DMS 273 treated with DMSO at 0.1 percent for 48 hours (cell line): ENCODE measurements at regions not wholly inside any gene's neighbourhood (a gene's known extent, or its start where the extent isn't known, plus 50 kb on each side); places are given as distances from the start of the nearest gene placed in this dataset.

Experiments
- DNase-seq: peaks from one replicate; lab custom pipeline; 2025; lab: John Stamatoyannopoulos, UW

- no peak for DNase-seq
Observed at GRCh38 chr2:9681427-9681817, 50.6 kb upstream of the YWHAQ start.

DNA sequence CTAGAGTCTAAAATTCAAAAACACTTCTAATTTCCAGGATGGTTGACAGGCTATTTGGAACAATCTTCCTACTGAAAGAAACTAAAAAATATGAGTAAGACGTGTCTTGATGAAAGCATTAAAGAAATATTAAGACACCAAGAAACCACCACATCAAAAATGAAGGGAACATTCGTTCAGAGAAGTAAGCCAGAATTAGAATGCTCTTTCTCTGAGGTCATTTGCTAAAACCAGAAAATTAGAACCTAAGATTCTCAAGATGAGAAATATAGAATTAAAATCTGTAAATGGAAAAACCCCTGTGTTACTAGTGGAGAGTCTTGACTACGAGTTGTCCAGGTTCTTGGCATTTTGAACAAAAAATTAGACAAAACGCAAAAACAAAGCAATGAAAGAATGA lies 54.8 kb upstream of the YWHAQ start:
- no peak for DNase-seq

GRCh38 chr2:9686061-9686460 lies 55.3 kb upstream of the YWHAQ start:
- DNase-seq, result no peak

DNA sequence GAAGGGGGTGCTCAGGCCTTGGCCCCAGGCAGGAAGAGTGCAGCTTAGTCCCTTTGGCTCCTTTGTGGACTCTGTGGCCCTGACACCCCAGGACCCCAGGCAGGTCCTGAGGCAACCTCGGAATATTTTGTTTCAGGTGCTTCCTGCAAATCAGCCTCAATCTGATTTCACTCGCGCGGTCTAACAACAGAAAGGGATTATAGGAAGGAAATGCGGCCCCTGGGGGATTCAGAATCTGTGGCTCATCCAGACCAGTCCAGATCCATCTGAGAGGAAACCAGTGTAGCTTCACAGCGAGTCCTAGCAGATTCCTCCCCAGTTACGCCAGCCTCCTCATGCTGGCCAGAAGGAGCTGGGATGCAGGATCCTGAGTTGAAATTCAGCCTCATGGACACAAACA lies 59.5 kb upstream of the YWHAQ start:
- no peak for DNase-seq

DNA sequence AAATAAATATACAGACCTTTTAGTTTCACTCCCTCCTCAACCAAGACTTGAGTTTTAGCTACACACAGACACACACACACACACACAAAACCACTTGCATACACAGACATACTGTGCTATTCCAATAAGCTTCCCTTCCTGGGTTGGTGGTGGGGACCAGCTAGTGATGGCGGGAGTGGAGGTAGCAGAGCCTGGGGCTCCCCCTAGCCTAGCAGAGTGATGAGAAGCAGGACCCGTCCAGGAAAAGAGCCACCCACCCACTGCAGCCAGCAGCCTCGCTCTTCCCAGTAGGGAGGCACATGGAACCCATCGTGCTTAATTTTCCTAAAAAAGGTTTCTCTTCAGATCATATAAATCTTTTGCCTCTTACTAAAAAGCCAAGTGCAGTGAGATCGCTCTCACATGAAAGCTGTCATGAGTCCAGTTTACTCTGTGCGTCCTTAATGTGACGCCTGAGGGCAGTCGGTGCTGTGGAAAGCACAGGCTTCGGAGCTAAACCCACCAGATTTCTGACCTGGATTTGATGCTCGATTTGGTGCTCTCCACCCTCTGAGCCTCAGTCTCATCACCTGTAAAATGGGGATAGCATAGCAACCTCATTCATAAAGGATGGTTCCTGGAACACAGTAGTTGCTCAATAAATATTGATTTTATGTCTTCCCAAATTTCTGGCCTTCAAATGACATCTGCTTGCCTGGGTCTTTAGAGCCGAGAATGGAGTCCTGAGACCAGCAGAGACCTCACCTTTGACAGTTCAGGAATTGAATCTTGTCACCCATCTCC lies 60.1 kb upstream of the YWHAQ start:
- DNase-seq, result no peak

DNA sequence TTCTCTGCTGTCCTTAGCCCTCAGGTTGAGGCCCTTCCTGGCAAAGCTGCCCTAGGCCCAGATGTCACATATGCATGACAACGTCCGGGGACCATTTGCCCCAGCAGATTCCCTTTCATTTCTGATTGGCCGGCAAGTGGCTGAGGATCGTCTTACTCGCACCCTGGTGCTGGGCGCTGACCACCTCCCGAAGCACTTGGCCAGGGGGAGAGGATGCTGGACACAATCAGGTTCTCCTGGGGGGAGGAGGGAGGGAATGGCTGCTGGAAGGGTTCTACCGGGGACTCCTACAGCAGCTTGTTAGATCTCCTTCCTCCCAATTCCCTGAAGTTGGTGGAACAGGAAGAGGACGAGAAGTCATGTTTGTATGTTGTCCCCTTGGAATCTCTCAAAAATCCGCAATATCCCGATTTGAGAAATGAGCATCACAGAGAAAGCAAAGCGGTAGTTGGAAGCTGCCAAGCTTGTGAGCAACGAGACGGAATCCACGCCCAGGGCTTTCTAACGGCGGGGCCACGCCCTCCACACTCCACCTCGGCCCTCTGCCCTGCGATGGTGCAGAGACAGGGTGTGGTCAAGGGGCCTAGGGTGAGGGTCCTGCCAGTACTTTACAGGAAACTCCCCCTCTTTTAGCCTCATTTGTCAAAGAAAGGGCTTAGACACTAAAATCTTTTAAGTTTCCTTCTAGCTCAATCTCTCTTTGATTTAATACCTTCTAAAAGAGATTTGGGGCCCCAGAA lies 61.8 kb upstream of the YWHAQ start:
- DNase-seq, result no peak

GRCh38 chr2:9693196-9693491 lies 62.3 kb upstream of the YWHAQ start:
- DNase-seq, result no peak

DNA sequence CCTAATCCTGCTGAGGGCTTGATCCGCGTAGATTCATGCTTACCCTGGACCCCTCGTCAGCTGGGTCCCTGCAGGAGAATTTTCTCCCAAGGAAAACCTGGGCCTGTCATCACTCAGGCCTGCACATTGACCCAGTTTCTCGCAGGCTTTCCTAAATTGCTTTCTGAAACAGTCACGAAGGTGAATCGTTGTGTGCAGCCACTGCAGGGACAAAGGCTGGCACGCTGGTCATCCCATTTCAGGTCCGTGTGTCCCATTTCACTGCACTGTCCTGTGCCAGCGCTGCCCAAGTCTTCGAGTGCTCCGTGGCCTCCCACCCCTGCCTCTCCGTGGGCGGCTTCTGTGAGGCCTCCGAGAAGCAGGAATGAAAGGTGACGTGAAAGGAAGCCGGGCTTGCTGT lies 62.8 kb upstream of the YWHAQ start:
- no peak for DNase-seq

DNA sequence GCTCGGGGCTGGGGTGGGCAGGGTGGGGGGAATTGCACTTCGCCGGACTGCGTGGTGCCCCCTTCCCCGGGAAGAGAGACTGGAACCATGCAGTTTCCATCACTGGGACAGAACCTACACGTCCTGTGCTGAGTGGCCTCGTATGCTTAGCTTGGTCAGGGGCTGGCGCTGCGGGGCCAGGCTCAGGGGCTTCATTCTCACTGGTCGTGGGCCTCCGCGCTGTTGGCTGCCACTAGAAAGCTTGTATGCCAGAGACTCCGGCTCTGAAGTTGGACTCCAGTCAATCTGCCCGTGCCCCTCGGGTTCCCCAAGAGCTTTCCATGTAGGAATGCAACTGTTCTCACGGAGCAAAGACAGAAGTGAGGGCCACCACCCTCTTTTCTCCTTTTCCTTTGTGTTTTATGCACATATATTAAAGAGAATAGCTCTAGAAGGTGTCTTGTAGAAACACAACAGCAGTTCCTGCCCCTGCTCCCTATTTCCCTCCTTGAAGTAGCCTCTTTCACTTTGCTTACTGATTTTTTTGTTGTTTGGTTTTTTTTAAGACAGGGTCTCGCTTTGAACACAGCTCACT lies 64.0 kb upstream of the YWHAQ start:
- DNase-seq, result no peak

- DNase-seq, result no peak
Observed at GRCh38 chr2:9695941-9696340, 65.1 kb upstream of the YWHAQ start.

GRCh38 chr2:9696731-9697130 lies 65.9 kb upstream of the YWHAQ start:
- DNase-seq, result no peak

GRCh38 chr2:9697909-9698308 lies 67.1 kb upstream of the YWHAQ start:
- DNase-seq, result no peak

GRCh38 chr2:9699139-9700108 lies 68.6 kb upstream of the YWHAQ start:
- DNase-seq, result no peak

GRCh38 chr2:9700109-9700495 lies 69.3 kb upstream of the YWHAQ start:
- DNase-seq, result no peak

- no peak for DNase-seq
Observed at GRCh38 chr2:9702604-9703084, 71.8 kb upstream of the YWHAQ start.

- peak; percentile 50 for DNase-seq
Observed at GRCh38 chr2:9703085-9703678, 72.4 kb upstream of the YWHAQ start.

- no peak for DNase-seq
Observed at GRCh38 chr2:9703701-9704221, 73.0 kb upstream of the YWHAQ start.

DNA sequence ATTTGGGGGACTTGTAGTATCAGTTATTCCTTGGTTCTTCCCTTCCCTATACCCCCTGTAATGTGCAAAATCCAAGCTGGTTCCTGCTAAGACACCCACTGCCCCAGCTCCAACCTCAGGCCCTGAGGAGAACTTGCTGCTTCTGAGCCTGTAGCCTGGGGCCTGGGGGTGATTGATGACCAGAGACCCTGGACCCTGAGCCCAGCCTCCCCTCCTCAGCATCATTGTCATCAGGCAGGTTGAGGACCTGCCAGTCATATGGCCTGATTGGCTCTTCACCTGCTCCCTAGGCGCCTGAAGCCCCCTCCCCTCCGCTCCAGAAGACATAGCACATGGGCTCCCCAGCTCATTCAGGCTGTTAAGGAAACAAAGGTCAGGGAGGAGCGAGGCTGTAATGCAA lies 73.8 kb upstream of the YWHAQ start:
- DNase-seq, result no peak

DNA sequence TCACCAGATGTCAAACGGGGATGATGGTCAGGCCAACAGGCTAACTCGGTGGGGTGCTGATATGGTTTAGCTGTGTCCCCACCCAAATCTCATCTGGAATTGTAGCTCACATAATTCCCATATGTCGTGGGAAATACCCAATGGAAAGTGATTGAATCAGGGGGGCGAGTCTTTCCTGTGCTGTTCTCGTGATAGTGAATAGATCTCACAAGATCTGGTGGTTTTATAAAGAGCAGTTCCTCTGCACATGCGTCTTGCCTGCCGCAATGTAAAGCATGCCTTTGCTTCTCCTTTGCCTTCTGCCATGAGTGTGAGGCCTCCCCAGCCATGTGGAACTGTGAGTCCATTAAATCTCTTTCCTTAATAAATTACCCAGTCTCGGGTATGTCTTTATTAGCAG lies 74.4 kb upstream of the YWHAQ start:
- no peak for DNase-seq

- no peak for DNase-seq
Observed at GRCh38 chr2:9707008-9707407, 76.2 kb upstream of the YWHAQ start.

DNA sequence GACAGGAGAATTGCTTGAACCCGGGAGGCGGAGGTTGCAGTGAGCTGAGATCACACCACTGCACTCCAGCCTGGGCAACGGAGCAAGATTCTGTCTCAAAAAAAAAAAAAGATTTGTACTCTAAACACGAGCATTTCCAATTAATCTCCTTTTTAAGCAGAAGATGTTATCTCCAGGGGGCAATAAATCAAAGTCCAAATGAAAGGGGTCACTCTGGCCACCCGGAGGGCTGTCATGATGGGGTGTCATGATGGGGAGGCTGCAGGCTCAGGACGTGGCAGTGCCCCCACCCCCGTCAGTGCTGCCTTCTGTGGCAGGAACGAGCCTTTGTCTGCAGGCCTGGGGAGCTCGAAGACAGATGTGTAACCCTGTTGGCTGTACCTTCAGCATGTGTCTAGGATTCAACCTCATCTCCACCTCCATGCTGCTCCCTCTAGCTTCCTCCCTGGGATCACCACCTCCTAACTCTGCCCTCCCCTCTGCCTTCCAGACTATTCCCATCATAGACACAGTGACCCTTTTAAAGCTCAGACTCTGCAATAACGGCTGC lies 76.9 kb upstream of the YWHAQ start:
- DNase-seq, result no peak
